K562 (cell line): ENCODE measurements at regions not wholly inside any gene's neighbourhood (a gene's known extent, or its start where the extent isn't known, plus 50 kb on each side); places are given as distances from the start of the nearest gene placed in this dataset.

Experiments used
- ATAC-seq: fragments of 200-7000 bp; cut with Tn5 transposase; 3 replicates; pipeline ENCODE4 v1.9.1; 2020; ENCODE audit warnings: moderate library complexity
- BruUV-seq: library from RNA; stranded (reverse); fragments of 400-500 nt; replicated peaks from 2 replicates; lab custom pipeline; 2021; lab: Mats Ljungman, UMichigan
- CTCF ChIA-PET: fragments of 300-600 bp; formaldehyde crosslinking; extraction: SDS; loops from one replicate; lab custom pipeline; 2021; ENCODE audit warnings: low intra/inter-chr PET ratio; lab: Yijun Ruan, JAX
- POLR2A ChIA-PET: fragments of 300-600, 350-650 bp; sonication (Branson Sonifier 250); formaldehyde crosslinking; extraction: SDS; loops from one replicate; lab custom pipeline; 2021; ENCODE audit warnings: antibody characterized with exemption, inconsistent platforms; lab: Yijun Ruan, JAX
- DNase-seq, 4 experiments: peaks; one replicate each; pipeline versions ENCODE4 v3.0.0 to v3.0.0-alpha.2; 2011 to 2018; ENCODE audit warnings: low spot score in 3 of 4, mixed read lengths in 3 of 4; ENCODE audit errors: extremely low read depth in 1 of 4
- FAIRE-seq: peaks from 2 replicates; lab custom pipeline; 2011; peaks lifted over from hg19 to GRCh38; lab: Jason Lieb, UNC
- H2AFZ ChIP-seq: 2 replicates; pipeline ENCODE4 v1.6.0; 2011; ENCODE audit warnings: low read depth, low read length, control low read depth, inconsistent platforms
- H3K27ac ChIP-seq: fragments of 200-600 bp; 3 replicates; pipeline ENCODE4 v1.8.0; 2011; ENCODE audit warnings: low read depth, mild to moderate bottlenecking, control low read depth, inconsistent platforms, low read length, moderate library complexity, mixed read lengths; ENCODE audit errors: extremely low read depth
- H3K27me3 ChIP-seq, 2 experiments: fragments of 300-600 bp in 1 of 2; 2 replicates in 1 of 2; 3 replicates in 1 of 2; pipeline versions ENCODE4 v1.6.0 to v1.8.0; 2011; ENCODE audit warnings: inconsistent platforms in 2 of 2, low read length in 2 of 2, mild to moderate bottlenecking in 1 of 2, mixed read lengths in 1 of 2, moderate library complexity in 1 of 2; ENCODE audit not compliant: control insufficient read depth in 2 of 2, insufficient read depth in 2 of 2
- H3K36me3 ChIP-seq: fragments of 300-600 bp; 3 replicates; pipeline ENCODE4 v1.8.0; 2011; ENCODE audit warnings: mild to moderate bottlenecking, low read length, inconsistent platforms; ENCODE audit not compliant: control insufficient read depth, insufficient read depth
- H3K4me1 ChIP-seq, 2 experiments: fragments of 200-600 bp in 1 of 2; replicated peaks in 1 of 2; 2 replicates in 1 of 2; 3 replicates in 1 of 2; pipeline versions ENCODE4 v1.5.1 to v1.8.0; 2011; ENCODE audit warnings: inconsistent platforms in 2 of 2, low read length in 2 of 2, mild to moderate bottlenecking in 1 of 2, mixed read lengths in 1 of 2, moderate library complexity in 1 of 2; ENCODE audit not compliant: control insufficient read depth in 2 of 2, insufficient read depth in 2 of 2
- H3K4me2 ChIP-seq: 2 replicates; pipeline ENCODE4 v1.6.1; 2011; ENCODE audit warnings: low read length, control low read depth, inconsistent platforms, mixed read lengths; ENCODE audit not compliant: insufficient read depth
- H3K4me3 ChIP-seq: fragments of 200-600 bp; sonication (generic), shearing (Covaris generic); 2 replicates; pipeline ENCODE4 v1.5.1; 2016; ENCODE audit warnings: control low read depth, inconsistent platforms
- H3K79me2 ChIP-seq: fragments of 200-600 bp; 3 replicates; pipeline ENCODE4 v1.8.0; 2011; ENCODE audit warnings: low read length, inconsistent platforms; ENCODE audit not compliant: control insufficient read depth, insufficient read depth
- H3K9ac ChIP-seq, 2 experiments: 2 replicates each; pipeline versions ENCODE4 v1.6.0 to v1.6.1; 2011; ENCODE audit warnings: low read depth in 2 of 2, low read length in 2 of 2, control low read depth in 1 of 2, inconsistent platforms in 1 of 2, mild to moderate bottlenecking in 1 of 2, mixed read lengths in 1 of 2; ENCODE audit not compliant: insufficient read depth in 1 of 2
- H3K9me1 ChIP-seq: one replicate; pipeline ENCODE4 v1.6.0; 2011; ENCODE audit warnings: inconsistent platforms, mild to moderate bottlenecking, low read length, moderate library complexity; ENCODE audit not compliant: control insufficient read depth, insufficient read depth
- H3K9me3 ChIP-seq: replicated peaks from 2 replicates; pipeline ENCODE4 v1.5.1; 2011; ENCODE audit warnings: low read depth, low read length, inconsistent platforms; ENCODE audit not compliant: control insufficient read depth, insufficient read depth
- H4K20me1 ChIP-seq: replicated peaks from 2 replicates; pipeline ENCODE4 v1.6.1; 2011; ENCODE audit warnings: low read length, inconsistent platforms, mixed read lengths; ENCODE audit not compliant: control insufficient read depth, insufficient read depth
- AFF1 ChIP-seq, 2 experiments: fragments of 450-650 bp; IDR thresholded peaks; 2 replicates each; pipeline ENCODE4 v1.6.1; 2018; ENCODE audit warnings: mild to moderate bottlenecking in 2 of 2, low read depth in 1 of 2; ENCODE audit not compliant: partially characterized antibody in 2 of 2
- ARNT ChIP-seq, 2 experiments: fragments of 450-650 bp; IDR thresholded peaks; 2 replicates each; pipeline ENCODE4 v1.6.1; 2016; ENCODE audit warnings: mild to moderate bottlenecking in 1 of 2
- CBFA2T3 ChIP-seq: fragments of 450-650 bp; IDR thresholded peaks from 2 replicates; pipeline ENCODE4 v1.6.1; 2017
- POLR3G ChIP-seq: IDR thresholded peaks from 2 replicates; pipeline ENCODE4 v1.6.1; 2011; ENCODE audit not compliant: insufficient read length, insufficient replicate concordance; ENCODE audit errors: extremely low read depth
- ZBED1 ChIP-seq: IDR thresholded peaks from 2 replicates; pipeline ENCODE4 v1.6.1; 2014
- WGBS: fragments of 100-300 bp; shearing (Covaris generic); methylation state at CpG from one replicate; pipeline ENCODE4 v1.1.6; 2016; ENCODE audit warnings: low coverage, mixed read lengths; ENCODE audit not compliant: insufficient coverage; ENCODE audit errors: missing lambda C conversion rate; 5-methylcytosine and 5-hydroxymethylcytosine counted together
- in situ Hi-C: fragments of 300-500 bp; cut with MboI; formaldehyde crosslinking; loops from 4 replicates; pipeline ENCODE4 v1.15.0; 2018; ENCODE audit warnings: inconsistent platforms, mixed read lengths
- intact Hi-C: fragments of 100-400 bp; cut with micrococcal nuclease; formaldehyde crosslinking; loops from 2 replicates; pipeline ENCODE4 v1.14.2; 2022

- TF ChIP-seq CBFA2T3: no peak
- TF ChIP-seq ZBED1: no peak
- no peak for TF ChIP-seq AFF1 (IDR thresholded peaks at IDR 0.05; ENCODE audit: low read depth in 1 of 2, partially characterized antibody in 2 of 2)
Observed at GRCh38 chr5:6838736-6839135, 125.5 kb downstream of the TENT4A start (continued).

- TF ChIP-seq ARNT (IDR thresholded peaks at IDR 0.05) (no peak), POLR3G (no peak)
- intact Hi-C loops (no loop called here), in situ Hi-C loops (no loop called here)
- DNase-seq: no peak
- no TSS peak for BruUV-seq
- Histone ChIP-seq H3K4me3 (no peak overlapping the region), H3K9me3 (no peaks in the 10 kb centered on the region), H2AFZ (no peak overlapping the region), H3K4me2 (no peak overlapping the region), H3K9me1 (no peaks in the 10 kb centered on the region), H3K27ac (no peak overlapping the region), H3K4me1 (no peaks in the 10 kb centered on the region), H4K20me1 (no peaks in the 10 kb centered on the region), H3K79me2 (no peaks in the 10 kb centered on the region), H3K9ac (no peak overlapping the region), H3K27me3 (peaks cover 0 to 4% of the 10 kb centered on the region in 2 experiments; a peak in 2 of 5 replicates), H3K36me3 (no peaks in the 10 kb centered on the region)
- POLR2A ChIA-PET: no interaction called here
- 1% methylated on average over 7 of the region's 7 CpGs for WGBS
- no peak for ATAC-seq
- no peak for FAIRE-seq
- CTCF ChIA-PET: no interaction called here
Observed at GRCh38 chr5:6840136-6840793, 127.0 kb downstream of the TENT4A start.
